ENCODE measurements at regions not wholly inside any gene's neighbourhood (a gene's known extent, or its start where the extent isn't known, plus 50 kb on each side); places are given as distances from the start of the nearest gene placed in this dataset.

GRCh38 chr12:34335819-34336262 is 313.5 kb downstream of the ALG10 start:
- intact Hi-C loops (cut with micrococcal nuclease): no loop called here
- peaks cover 2% of the 10 kb centered on the region for H3K9me3 ChIP-seq (replicated peaks; ENCODE audit: control insufficient read depth, insufficient read depth, low read length)

More at GRCh38 chr12:34335819-34336262, 313.5 kb downstream of the ALG10 start:
- Histone ChIP-seq H4K20me1 (replicated peaks; ENCODE audit: control insufficient read depth, extremely low read depth, insufficient read depth, low read length) (no peaks in the 10 kb centered on the region), H3K4me2 (ENCODE audit: insufficient read depth, low read length) (no peak overlapping the region), H3K9ac (replicated peaks; ENCODE audit: extremely low read depth, insufficient read depth, low read length) (no peak overlapping the region), H3K79me2 (ENCODE audit: control insufficient read depth, insufficient read depth, low read length) (no peaks in the 10 kb centered on the region), H3K36me3 (ENCODE audit: control insufficient read depth in 2 of 2, extremely low read depth in 1 of 2, insufficient read depth in 2 of 2, low read length in 2 of 2) (no peaks in the 10 kb centered on the region), H2AFZ (ENCODE audit: low read depth, low read length) (no peak overlapping the region), H3K27me3 (ENCODE audit: control insufficient read depth in 2 of 2, insufficient read depth in 2 of 2, low read length in 2 of 2) (no peaks in the 10 kb centered on the region), H3K4me1 (ENCODE audit: control insufficient read depth, extremely low read depth, insufficient read depth, low read length) (no peaks in the 10 kb centered on the region), H3K27ac (ENCODE audit: insufficient read depth, low read depth, low read length) (no peak overlapping the region), H3K9me1 (replicated peaks; ENCODE audit: control insufficient read depth, extremely low read depth, insufficient read depth, low read length) (no peaks in the 10 kb centered on the region), H3K4me3 (replicated peaks in 1 of 3; ENCODE audit: insufficient read depth in 1 of 3, low read depth in 1 of 3, low read length in 3 of 3) (no peak overlapping the region)
- FAIRE-seq (no peak), DNase-seq (ENCODE audit: low read depth, low spot score) (no peak)
- TF ChIP-seq GATA2 (IDR thresholded peaks at IDR 0.05; ENCODE audit: insufficient read depth, insufficient read length, low read depth, low read length) (no peak), MAX (IDR thresholded peaks at IDR 0.05; ENCODE audit: insufficient read depth, insufficient read length) (no peak), POLR2A (IDR thresholded peaks at IDR 0.05; ENCODE audit: low read depth, low read length) (no peak), CTCF (IDR thresholded peaks at IDR 0.05; ENCODE audit: extremely low read depth in 1 of 2, insufficient read depth in 1 of 2, low read depth in 1 of 2, low read length in 2 of 2) (no peak), POLR2AphosphoS5 (IDR thresholded peaks at IDR 0.05; ENCODE audit: insufficient read depth, low read depth, low read length) (no peak), FOS (IDR thresholded peaks at IDR 0.05; ENCODE audit: borderline replicate concordance, insufficient read depth, low read length) (no peak), MYC (IDR thresholded peaks at IDR 0.05; ENCODE audit: low read depth, low read length) (no peak), EZH2 (IDR thresholded peaks at IDR 0.05; ENCODE audit: borderline replicate concordance, low read depth, low read length, severe bottlenecking) (no peak), JUN (IDR thresholded peaks at IDR 0.05; ENCODE audit: borderline replicate concordance, insufficient read depth, insufficient read length, low read depth) (no peak)
- dilution Hi-C loops (cut with MboI; ENCODE audit: extremely low pct_ligation_motif_present, low sequenced_read_pairs): no loop called here
- ChIA-PET POLR2A (no interaction called here), CTCF (no interaction called here)
- BruUV-seq (replicated peaks): no TSS peak
